HepG2 (cell line): ENCODE measurements at regions not wholly inside any gene's neighbourhood (a gene's known extent, or its start where the extent isn't known, plus 50 kb on each side); places are given as distances from the start of the nearest gene placed in this dataset.

Experiments used
- CTCF ChIP-seq: sonication (generic); formaldehyde crosslinking; IDR thresholded peaks from 2 replicates; pipeline ENCODE4 v1.5.0; 2020; ENCODE audit warnings: mild to moderate bottlenecking, missing genetic modification reagents, moderate library complexity
- NFIC ChIP-seq: IDR thresholded peaks from 2 replicates; pipeline ENCODE4 v1.6.1; 2012; ENCODE audit warnings: mild to moderate bottlenecking, low read length, inconsistent platforms
- POLR2A ChIP-seq, 2 experiments: IDR thresholded peaks; 2 replicates each; pipeline ENCODE4 v1.6.1; 2011; ENCODE audit warnings: low read depth in 2 of 2, low read length in 2 of 2, mild to moderate bottlenecking in 1 of 2, moderate library complexity in 1 of 2; ENCODE audit not compliant: insufficient read depth in 1 of 2
- POLR2AphosphoS5 ChIP-seq: IDR thresholded peaks from 2 replicates; pipeline ENCODE4 v1.6.1; 2012; ENCODE audit warnings: low read depth, low read length
- SMAD3 ChIP-seq: sonication (generic); formaldehyde crosslinking; IDR thresholded peaks from 2 replicates; pipeline ENCODE4 v1.4.0; 2020; ENCODE audit warnings: missing genetic modification reagents
- TERF1 ChIP-seq: sonication (generic); formaldehyde crosslinking; IDR thresholded peaks from 2 replicates; pipeline ENCODE4 v1.8.0; 2022; ENCODE audit warnings: mild to moderate bottlenecking, missing genetic modification reagents, moderate library complexity
- USF2 ChIP-seq, 2 experiments: sonication (generic) in 1 of 2; formaldehyde crosslinking in 1 of 2; IDR thresholded peaks; 2 replicates each; pipeline versions ENCODE4 v1.5.1 to v1.6.1; 2011 to 2020; ENCODE audit warnings: borderline replicate concordance in 1 of 2, low read depth in 1 of 2, low read length in 1 of 2, mild to moderate bottlenecking in 1 of 2, missing genetic modification reagents in 1 of 2, moderate library complexity in 1 of 2
- ZNF274 ChIP-seq: sonication (generic); formaldehyde crosslinking; IDR thresholded peaks from 2 replicates; pipeline ENCODE4 v1.5.1; 2020; ENCODE audit warnings: mild to moderate bottlenecking, missing genetic modification reagents

- TF ChIP-seq ZNF274 (CRISPR knock-in tag) (no peak), POLR2A (IDR thresholded peaks at IDR 0.05; ENCODE audit: insufficient read depth in 1 of 2, low read depth in 2 of 2, low read length in 2 of 2) (no peak), CTCF (CRISPR knock-in tag) (no peak), USF2 (IDR thresholded peaks at IDR 0.05; ENCODE audit: low read depth, low read length) (no peak), USF2 (CRISPR knock-in tag; IDR thresholded peaks at IDR 0.05; ENCODE audit: borderline replicate concordance) (no peak), NFIC (no peak), SMAD3 (CRISPR knock-in tag) (no peak), POLR2AphosphoS5 (no peak), TERF1 (no peak)
These were observed 551.1 kb upstream of the CELF4 start for GRCh38 chr18:38116716-38117115.
